ENCODE measurements at regions not wholly inside any gene's neighbourhood (a gene's known extent, or its start where the extent isn't known, plus 50 kb on each side); places are given as distances from the start of the nearest gene placed in this dataset.

GRCh38 chr2:106307860-106308259, 113.8 kb upstream of the UXS1 start:
- no peaks in the 10 kb centered on the region for H3K4me1 ChIP-seq (ENCODE audit: control insufficient read depth in 1 of 2, insufficient read depth in 2 of 2, low read length in 2 of 2)
- H3K4me2 ChIP-seq (ENCODE audit: low read length): no peak overlapping the region
- no peak overlapping the region for H2AFZ ChIP-seq (ENCODE audit: low read depth, low read length, poor library complexity, severe bottlenecking)
- H3K79me2 ChIP-seq (ENCODE audit: insufficient read depth, low read length): no peaks in the 10 kb centered on the region
- no peak for DNase-seq (ENCODE audit: low read depth, low spot score)
- CTCF ChIA-PET: no interaction called here
- TF ChIP-seq REST (IDR thresholded peaks at IDR 0.05; ENCODE audit: low read depth) (no peak), SP1 (IDR thresholded peaks at IDR 0.05; ENCODE audit: low read depth) (no peak), ELF1 (IDR thresholded peaks at IDR 0.05; ENCODE audit: borderline replicate concordance, low read depth) (no peak), MAX (IDR thresholded peaks at IDR 0.05) (no peak), ZFX (IDR thresholded peaks at IDR 0.05) (no peak), SIN3A (IDR thresholded peaks at IDR 0.05; ENCODE audit: low read depth) (no peak), ATF3 (IDR thresholded peaks at IDR 0.05) (no peak), ZBTB33 (IDR thresholded peaks at IDR 0.05; ENCODE audit: extremely low read depth, insufficient replicate concordance, low read length) (no peak), POLR2A (IDR thresholded peaks at IDR 0.05; ENCODE audit: borderline replicate concordance, extremely low read depth, insufficient read depth, insufficient read length) (no peak), JUND (IDR thresholded peaks at IDR 0.05) (no peak)
- no peaks in the 10 kb centered on the region for H3K36me3 ChIP-seq (ENCODE audit: control insufficient read depth in 1 of 2, insufficient read depth in 2 of 2, low read length in 2 of 2)
- no peak overlapping the region for H3K9ac ChIP-seq (ENCODE audit: low read length)
- H3K4me3 ChIP-seq (replicated peaks in 1 of 2; ENCODE audit: low read depth in 1 of 2, low read length in 2 of 2): no peak overlapping the region
- POLR2A ChIA-PET: no interaction called here
- intact Hi-C loops (cut with micrococcal nuclease): no loop called here
- H3K9me2 ChIP-seq (ENCODE audit: insufficient read depth): no peaks in the 10 kb centered on the region
- no TSS peak for BruUV-seq (replicated peaks)
- H3K27me3 ChIP-seq (ENCODE audit: insufficient read depth, low read length): no peaks in the 10 kb centered on the region
- H3K27ac ChIP-seq (ENCODE audit: low read depth, low read length): no peak overlapping the region
- no peak for ATAC-seq
- no peaks in the 10 kb centered on the region for H4K20me1 ChIP-seq (ENCODE audit: insufficient read depth)
- RAD21 ChIA-PET (ENCODE audit: low non-redundant PET in 1 of 2, low total read pairs in 2 of 2, uncharacterized antibody in 2 of 2, unreplicated experiment in 2 of 2): no interaction called here
- H3K9me3 ChIP-seq (ENCODE audit: control insufficient read depth in 1 of 2, insufficient read depth in 1 of 2, low read depth in 1 of 2, low read length in 2 of 2): no peaks in the 10 kb centered on the region
